ENCODE measurements at regions not wholly inside any gene's neighbourhood (a gene's known extent, or its start where the extent isn't known, plus 50 kb on each side); places are given as distances from the start of the nearest gene placed in this dataset.

GRCh38 chr2:8298783-8299182, 383.1 kb upstream of the ID2 start:
- Histone ChIP-seq H3K9me2 (replicated peaks; ENCODE audit: insufficient read depth, low read length) (no peaks in the 10 kb centered on the region), H3K27ac (ENCODE audit: low read length) (no peak overlapping the region), H3K27me3 (replicated peaks; ENCODE audit: insufficient read depth, low read length) (no peaks in the 10 kb centered on the region), H3K9ac (ENCODE audit: low read length) (no peak overlapping the region), H3K9me3 (replicated peaks; ENCODE audit: insufficient read depth, low read length) (no peaks in the 10 kb centered on the region), H3K4me1 (ENCODE audit: low read length) (peaks cover 22% of the 10 kb centered on the region), H2AFZ (ENCODE audit: low read length) (no peak overlapping the region), H4K20me1 (ENCODE audit: insufficient read depth, low read length) (no peaks in the 10 kb centered on the region), H3K36me3 (replicated peaks; ENCODE audit: insufficient read depth, low read length) (no peaks in the 10 kb centered on the region), H3K4me2 (ENCODE audit: low read depth, low read length) (no peak overlapping the region), H3K4me3 (ENCODE audit: low read length) (no peak overlapping the region), H3K79me2 (ENCODE audit: low read length) (no peaks in the 10 kb centered on the region), H3F3A (ENCODE audit: insufficient read depth, low read length) (peaks cover 21% of the 10 kb centered on the region; the same call in 1 of the 2 replicates)
- DNase-seq, result no peak
- TF ChIP-seq EZH2phosphoT487 (IDR thresholded peaks at IDR 0.05; ENCODE audit: low read length) (no peak), CTCF (IDR thresholded peaks at IDR 0.05; ENCODE audit: low read length) (no peak), EZH2 (optimal IDR thresholded peaks at IDR 0.05; ENCODE audit: low read depth, low read length) (no peak)

GRCh38 chr2:8300216-8300615, 381.6 kb upstream of the ID2 start:
- Histone ChIP-seq H3K27me3 (replicated peaks; ENCODE audit: insufficient read depth, low read length) (no peaks in the 10 kb centered on the region), H3K9me3 (replicated peaks; ENCODE audit: insufficient read depth, low read length) (no peaks in the 10 kb centered on the region), H3K9me2 (replicated peaks; ENCODE audit: insufficient read depth, low read length) (no peaks in the 10 kb centered on the region), H3K4me3 (ENCODE audit: low read length) (no peak overlapping the region), H3K79me2 (ENCODE audit: low read length) (no peaks in the 10 kb centered on the region), H3K27ac (ENCODE audit: low read length) (no peak overlapping the region), H2AFZ (ENCODE audit: low read length) (no peak overlapping the region), H4K20me1 (ENCODE audit: insufficient read depth, low read length) (no peaks in the 10 kb centered on the region), H3K4me1 (ENCODE audit: low read length) (peaks cover 28% of the 10 kb centered on the region), H3F3A (ENCODE audit: insufficient read depth, low read length) (peaks cover 21% of the 10 kb centered on the region; the same call in 1 of the 2 replicates), H3K36me3 (replicated peaks; ENCODE audit: insufficient read depth, low read length) (no peaks in the 10 kb centered on the region), H3K9ac (ENCODE audit: low read length) (no peak overlapping the region), H3K4me2 (ENCODE audit: low read depth, low read length) (no peak overlapping the region)
- TF ChIP-seq EZH2 (optimal IDR thresholded peaks at IDR 0.05; ENCODE audit: low read depth, low read length) (no peak), EZH2phosphoT487 (IDR thresholded peaks at IDR 0.05; ENCODE audit: low read length) (no peak), CTCF (IDR thresholded peaks at IDR 0.05; ENCODE audit: low read length) (no peak)
- no peak for DNase-seq

- Histone ChIP-seq H3K27me3 (replicated peaks; ENCODE audit: insufficient read depth, low read length) (no peaks in the 10 kb centered on the region), H3K4me1 (ENCODE audit: low read length) (peaks cover 28% of the 10 kb centered on the region), H3K36me3 (replicated peaks; ENCODE audit: insufficient read depth, low read length) (no peaks in the 10 kb centered on the region), H3K4me3 (ENCODE audit: low read length) (no peak overlapping the region), H4K20me1 (ENCODE audit: insufficient read depth, low read length) (no peaks in the 10 kb centered on the region), H3K9me3 (replicated peaks; ENCODE audit: insufficient read depth, low read length) (no peaks in the 10 kb centered on the region), H3K9ac (ENCODE audit: low read length) (no peak overlapping the region), H3K27ac (ENCODE audit: low read length) (no peak overlapping the region), H3K4me2 (ENCODE audit: low read depth, low read length) (no peak overlapping the region), H2AFZ (ENCODE audit: low read length) (no peak overlapping the region), H3K79me2 (ENCODE audit: low read length) (no peaks in the 10 kb centered on the region), H3F3A (ENCODE audit: insufficient read depth, low read length) (peaks cover 21% of the 10 kb centered on the region; the same call in 1 of the 2 replicates), H3K9me2 (replicated peaks; ENCODE audit: insufficient read depth, low read length) (no peaks in the 10 kb centered on the region)
- DNase-seq, result no peak
- TF ChIP-seq EZH2phosphoT487 (IDR thresholded peaks at IDR 0.05; ENCODE audit: low read length) (no peak), EZH2 (optimal IDR thresholded peaks at IDR 0.05; ENCODE audit: low read depth, low read length) (no peak), CTCF (IDR thresholded peaks at IDR 0.05; ENCODE audit: low read length) (no peak)
These were observed 381.0 kb upstream of the ID2 start for GRCh38 chr2:8300905-8301304.
